HG03103 (cell line): ENCODE measurements at regions not wholly inside any gene's neighbourhood (a gene's known extent, or its start where the extent isn't known, plus 50 kb on each side); places are given as distances from the start of the nearest gene placed in this dataset.
"Not testable (repeated sequence)": the region's sequence is repeated elsewhere in the genome, so short reads cannot be mapped to it uniquely, and the experiment has no call there.

Experiments used
- ATAC-seq: cut with Tn5 transposase; IDR thresholded peaks from one replicate; pipeline ENCODE4 v1.9.1; 2021; ENCODE audit warnings: low read depth; ENCODE audit not compliant: unreplicated experiment

DNA sequence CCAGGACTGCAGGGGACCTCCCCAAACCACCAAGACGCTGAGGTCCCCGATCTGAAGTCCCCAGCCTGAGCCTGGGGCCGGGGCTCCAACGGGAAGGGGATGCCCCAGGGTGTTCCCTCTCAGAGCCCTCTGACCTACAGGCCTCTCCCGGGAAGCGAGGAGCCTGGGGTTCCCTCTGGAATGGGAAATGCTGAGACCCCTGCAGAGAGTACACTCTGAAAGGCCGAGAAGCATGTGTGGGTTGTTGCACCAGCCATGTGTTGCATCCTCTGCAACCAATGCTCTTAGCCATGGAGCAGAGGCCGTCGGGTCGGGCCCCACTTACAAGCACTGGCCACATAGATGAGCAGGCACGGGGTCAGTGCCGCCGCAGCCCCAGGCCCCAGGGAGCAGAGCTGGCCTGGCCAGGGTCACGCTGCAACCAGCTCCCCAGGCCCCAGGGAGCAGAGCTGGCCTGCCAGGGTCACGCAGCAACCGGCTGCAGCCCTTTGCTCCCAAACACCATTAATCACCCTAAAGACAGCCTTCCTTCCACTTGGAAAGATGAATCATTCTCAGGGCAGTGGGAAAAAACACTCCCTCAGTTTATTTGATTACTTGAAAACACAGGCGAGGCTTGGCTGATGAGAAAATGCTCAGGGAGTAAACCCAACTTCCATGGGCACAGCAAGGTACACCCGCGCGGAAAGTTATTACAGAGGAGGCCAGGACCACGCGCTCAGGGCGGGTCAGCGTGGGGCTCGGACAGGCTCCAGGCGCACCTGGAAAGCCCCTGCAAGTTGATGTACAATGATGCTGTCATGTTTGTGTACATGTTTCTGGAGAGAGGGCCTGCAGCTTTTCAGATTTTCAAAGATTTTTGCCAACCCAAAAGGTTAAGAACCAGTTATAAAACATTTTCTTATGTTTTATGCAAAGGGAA lies 78.0 kb upstream of the AFDN start:
- ATAC-seq: no peak

DNA sequence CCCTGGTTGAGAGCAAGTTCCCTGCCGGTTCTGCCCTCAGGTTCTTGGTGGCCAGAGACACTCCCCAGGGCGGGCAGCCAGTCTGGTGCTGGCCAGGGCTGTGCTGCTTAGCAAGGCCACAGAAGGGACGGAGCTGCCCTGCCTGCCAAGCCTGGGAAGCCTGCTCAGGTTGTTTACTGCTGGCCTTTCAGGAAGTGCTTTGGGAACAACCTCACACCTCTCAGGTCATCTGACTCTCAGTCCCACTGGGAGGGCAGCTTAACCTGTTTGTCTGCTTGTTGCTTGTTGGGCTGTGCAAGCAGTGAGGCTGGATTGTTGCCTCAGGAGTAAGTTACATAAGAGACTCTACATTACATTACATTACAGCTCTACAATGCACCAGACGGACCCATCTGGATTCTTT lies 75.8 kb upstream of the AFDN start:
- ATAC-seq: no peak

DNA sequence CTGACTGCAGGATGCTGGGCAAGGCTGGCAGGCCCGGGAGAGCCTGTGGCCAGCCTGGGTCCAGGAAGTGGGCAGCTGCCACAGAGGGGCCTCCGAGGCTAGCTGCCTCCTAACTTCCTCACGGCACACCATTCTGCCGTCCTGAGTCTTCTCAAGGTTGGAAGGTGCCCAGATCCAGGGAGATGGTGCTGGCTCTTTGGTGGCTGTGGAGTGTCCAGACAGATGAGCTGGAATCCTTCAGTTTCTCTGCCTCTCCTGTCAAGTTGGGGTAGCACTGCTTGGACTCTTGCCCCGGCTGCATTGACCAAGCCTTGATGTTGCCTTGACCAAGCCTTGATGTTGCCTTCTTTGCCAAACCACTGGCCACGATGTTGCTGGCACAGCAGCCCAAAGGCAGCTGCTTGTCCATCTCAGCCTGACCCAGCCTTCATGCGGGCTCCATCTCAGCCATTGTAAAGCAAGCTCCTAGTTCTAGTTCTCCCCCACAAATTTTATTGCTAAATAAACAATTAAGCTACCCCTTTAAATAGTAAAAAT lies 75.1 kb upstream of the AFDN start:
- ATAC-seq: no peak

DNA sequence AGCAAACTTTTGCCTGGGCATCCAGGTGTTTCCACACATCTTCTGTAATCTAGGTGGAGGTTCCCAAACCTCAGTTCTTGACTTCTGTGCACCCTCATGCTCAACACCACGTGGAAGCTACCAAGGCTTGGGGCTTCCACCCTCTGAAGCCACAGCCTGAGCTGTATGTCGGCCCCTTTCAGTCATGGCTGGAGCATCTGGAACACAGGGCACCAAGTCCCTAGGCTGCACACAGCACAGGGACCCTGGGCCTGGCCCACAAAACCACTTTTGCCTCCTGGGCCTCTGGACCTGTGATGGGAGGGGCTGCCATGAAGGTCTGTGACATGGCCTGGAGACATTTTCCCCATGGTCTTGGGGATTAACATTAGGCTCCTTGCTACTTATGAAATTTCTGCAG lies 73.4 kb upstream of the AFDN start:
- ATAC-seq: not testable (repeated sequence)

DNA sequence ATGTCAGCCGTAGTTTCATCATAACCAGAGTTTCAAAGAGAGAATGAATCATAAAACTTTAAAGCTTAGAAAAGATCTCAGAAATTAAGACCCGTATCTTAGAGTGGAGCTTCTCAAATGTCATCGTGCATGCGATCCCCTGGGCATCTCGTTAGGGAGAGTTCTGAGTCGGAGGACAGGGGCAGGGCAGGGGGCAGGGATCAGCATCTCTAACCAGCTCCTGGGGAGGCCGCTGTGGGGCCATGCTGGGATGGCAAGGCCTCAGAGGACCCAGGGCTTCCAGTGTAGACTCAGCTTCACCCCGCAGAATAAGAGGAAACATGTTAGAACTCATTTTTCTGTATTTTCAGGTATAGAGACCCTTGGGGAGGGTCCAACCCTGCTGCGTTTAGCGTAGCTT lies 72.0 kb upstream of the AFDN start:
- no peak for ATAC-seq

DNA sequence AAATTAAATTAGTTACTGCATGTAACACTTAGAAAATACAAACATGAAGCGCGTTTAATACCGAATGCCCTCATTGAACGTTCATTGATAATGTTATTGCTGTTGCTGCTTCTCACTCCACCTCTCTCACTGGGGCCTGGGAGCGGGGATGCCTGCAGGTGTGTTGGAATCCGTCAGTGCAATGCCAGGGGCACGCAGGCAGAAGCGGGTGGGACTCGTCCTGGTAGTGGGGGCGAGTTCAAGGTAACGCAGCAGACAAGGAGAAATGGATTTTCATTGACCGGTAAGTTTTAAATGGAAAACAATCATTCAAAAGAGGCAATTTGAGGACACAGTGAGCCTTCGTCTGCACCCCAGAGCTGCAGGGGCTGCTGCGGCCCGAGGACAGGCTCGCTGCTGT lies 71.2 kb upstream of the AFDN start:
- ATAC-seq: no peak

DNA sequence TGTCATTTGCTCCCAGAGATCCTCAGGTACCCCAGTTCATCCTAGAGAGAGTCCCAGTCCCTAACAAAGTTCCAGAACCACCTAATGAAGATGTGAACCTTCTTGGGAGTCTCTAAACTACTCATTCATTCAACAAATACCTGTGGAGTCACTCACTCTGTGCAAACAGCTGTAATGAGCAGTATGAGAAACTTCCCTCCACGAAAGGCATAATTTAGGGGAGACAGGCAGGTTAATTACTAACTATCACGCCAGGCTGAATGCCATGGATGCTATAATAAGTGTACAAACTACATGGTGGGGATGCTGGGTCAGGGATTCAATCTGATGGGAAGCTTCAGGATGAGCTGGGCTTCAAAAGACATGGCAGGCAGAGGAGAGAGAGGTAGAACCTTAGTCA lies 70.1 kb upstream of the AFDN start:
- no peak for ATAC-seq

DNA sequence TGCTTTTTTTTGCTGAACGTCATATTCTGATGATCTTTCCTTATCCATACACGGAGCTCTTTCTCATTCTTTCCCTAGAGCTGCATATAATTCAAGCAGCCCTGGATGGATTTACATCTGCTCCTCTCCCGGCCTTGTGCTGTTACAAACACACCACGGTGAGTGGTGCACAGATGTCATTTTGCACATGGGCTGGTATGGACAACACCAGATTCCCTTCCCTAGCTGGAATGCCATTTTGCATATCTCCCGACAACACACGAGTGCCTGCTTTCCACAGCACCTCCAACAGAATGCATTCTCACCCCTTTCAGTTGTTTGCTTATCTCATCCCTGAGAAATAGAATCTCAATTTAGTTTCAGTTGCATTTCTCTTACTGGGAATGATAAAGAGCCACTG lies 69.5 kb upstream of the AFDN start:
- ATAC-seq: no peak

DNA sequence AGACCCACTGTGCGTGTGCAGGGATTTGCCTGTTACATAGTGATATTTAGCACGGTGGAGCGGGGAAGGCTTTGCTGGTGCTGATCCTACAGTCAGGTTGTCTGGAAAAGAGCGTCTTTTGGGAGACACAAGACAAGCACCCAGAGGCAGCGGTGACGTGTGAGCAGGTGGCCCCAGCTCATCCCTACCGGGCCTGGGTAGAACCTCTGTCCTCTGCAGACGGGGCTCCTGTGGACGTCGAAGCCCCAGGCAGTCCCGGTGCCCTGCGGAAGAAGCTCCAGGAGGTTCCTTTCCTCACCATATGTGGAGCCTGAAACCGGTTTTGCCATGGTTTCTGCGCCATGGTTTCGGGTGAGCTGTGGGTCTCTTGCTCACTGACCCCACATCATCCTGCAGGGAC lies 68.9 kb upstream of the AFDN start:
- no peak for ATAC-seq

DNA sequence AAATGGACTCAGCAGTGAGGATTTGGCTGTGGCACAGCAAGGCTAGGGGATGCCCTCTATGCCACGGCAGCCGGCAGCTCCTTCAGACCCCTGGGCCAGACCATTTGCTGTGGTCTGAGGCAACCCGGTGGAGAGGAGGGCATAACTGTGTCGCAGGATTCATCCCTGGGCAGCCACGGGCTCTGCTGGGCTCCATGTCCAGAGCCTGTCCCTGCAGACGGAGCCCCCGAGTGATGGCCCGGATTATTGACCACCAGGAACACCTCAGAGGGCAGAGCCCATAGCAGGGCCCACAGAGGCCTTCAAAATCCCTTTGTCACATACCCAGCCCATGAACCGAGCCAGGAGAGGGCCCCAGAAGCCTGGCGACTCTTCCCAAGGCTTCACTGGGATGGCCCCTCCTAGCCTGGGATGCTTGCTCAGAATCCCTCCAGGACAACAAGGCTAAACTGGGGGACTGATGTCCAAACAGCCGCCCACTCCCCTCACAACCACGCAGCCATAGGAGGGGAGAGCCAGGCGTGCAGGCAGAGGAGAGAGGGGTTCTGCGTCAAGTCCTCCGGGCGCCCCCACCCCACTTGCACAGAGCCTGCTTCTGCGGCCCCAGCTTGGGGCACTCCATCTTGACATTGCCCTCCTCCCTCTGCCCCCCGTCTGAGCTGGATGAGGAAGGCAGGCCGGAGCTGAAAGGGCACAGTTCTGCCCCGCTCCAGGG lies 68.2 kb upstream of the AFDN start:
- no peak for ATAC-seq

DNA sequence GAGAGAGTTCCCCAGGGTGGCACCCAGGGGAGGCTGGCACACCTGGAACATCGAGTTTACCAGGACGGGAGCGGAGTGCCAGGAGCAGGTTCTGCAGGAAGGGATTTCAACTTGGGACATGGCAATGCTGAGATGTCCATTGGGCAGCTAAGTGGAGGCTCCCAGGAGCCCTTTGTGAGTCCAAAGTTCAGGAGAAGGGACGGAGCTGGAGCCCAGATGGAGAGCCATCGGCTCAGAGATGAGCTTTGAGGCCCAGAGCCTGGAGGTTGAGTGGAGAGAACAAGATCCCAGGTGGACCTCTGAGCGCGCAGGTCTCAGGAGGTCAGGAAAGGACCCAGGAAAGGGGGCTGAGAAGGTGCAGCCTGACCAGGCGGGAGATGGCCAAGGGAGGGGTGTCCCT lies 67.5 kb upstream of the AFDN start:
- ATAC-seq: no peak

DNA sequence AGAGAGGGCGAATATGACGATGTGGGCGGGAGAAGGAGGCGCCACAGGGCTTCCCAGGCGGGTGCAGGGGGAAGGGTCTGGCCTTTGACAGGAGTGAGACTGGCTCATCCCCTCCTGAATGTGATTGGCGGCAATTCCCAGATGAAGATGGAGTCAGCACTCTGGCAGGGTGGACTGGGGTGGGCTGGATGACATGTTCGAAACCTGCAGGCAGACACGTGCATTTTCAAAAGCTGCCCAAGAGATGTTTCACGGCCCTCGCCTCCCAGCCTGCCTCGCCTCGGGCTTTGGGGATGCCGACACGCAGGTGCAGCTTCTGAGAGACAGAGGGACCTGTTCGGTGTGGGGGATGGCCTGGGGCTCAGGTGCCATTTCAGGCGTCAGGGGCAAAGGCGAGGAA lies 66.8 kb upstream of the AFDN start:
- ATAC-seq: no peak

DNA sequence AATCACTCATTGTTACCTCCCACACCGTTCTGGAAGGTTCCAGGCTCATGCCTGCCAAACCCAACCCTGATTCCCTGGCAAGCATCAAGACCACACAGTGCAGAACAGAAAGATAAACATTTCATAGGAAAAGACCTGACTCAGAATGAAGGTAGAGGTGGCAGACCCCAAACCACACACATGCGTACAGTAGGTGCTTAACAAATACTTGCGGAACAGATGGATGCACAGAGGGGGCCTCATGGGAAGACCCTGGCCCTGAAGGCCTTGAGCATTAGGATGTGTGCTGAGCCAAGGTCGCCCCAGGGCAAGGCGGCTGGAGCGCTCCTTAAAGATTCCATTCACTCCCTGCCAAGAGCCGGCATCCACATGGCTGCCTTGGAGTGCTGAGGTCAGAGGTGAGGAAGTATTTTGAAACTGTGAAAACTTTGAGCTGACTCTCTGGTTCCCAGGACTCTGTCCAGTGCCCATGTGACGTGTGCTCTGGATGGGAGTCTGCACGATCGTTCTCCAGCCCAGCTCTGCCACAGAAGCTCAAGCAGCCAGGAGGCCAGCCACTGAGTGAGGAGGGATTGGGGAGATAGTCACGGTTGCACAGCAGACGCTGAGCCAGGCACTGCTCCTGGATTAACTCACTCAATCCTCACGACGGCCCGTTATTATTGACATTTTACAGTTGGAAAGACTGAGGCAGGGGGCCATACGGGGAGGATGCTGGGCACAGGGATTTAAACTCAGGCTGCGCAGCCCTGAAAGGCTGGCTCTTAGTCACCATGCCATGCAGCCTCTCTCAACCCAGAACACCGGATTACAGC lies 65.5 kb upstream of the AFDN start:
- ATAC-seq: no peak

DNA sequence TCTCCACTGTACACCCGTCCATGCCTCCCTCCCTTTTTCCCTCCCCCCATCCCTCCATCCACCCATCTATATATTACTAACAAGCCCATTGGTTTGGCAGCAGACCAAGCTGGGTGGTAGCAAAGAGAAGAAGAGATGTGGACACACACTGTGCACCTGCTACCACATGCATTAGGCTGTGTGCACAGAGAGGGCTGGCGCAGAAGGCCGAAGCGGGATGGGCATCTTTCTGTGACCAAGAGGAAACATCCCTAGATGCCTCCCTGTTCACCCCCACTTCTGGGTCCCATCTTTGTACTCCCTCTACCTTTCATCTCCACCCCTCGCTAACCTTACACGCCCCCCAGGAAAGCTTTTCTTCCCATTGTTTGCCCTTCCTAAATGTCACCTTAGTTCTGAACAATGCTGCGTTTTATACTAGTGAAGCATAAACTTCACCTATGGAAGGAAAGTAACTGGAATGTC lies 64.9 kb upstream of the AFDN start:
- no peak for ATAC-seq

DNA sequence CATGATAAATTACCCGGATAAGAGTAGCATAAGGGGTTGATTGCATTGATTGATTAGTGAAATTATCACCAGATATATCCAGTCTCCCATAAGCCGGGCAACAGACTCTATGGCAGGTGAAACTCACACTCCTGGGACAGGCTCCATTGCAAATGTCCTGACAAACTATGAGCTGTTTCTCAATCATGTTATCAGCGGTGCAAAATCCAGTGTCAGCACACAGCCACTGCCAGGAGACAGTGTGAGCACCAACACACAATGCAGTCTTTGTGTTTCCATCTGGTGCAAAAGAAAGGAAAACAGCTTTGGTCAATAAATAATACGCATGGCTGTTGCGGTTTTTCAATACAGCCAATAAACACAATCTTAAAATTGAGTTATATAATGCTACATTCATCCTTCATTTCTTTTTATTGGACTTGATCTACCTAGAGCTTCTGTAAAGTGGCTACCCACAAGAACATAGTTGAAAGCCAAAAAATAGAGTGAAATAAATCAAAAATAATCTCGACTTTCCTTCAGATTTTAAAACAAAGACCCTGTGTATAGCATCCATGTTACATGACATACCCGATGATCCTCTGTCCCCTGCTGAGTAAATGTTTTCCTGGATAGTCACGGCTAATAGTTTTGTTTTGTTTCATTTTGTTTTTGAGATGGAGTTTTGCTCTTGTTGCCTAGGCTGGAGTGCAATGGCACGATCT lies 64.3 kb upstream of the AFDN start:
- no peak for ATAC-seq

DNA sequence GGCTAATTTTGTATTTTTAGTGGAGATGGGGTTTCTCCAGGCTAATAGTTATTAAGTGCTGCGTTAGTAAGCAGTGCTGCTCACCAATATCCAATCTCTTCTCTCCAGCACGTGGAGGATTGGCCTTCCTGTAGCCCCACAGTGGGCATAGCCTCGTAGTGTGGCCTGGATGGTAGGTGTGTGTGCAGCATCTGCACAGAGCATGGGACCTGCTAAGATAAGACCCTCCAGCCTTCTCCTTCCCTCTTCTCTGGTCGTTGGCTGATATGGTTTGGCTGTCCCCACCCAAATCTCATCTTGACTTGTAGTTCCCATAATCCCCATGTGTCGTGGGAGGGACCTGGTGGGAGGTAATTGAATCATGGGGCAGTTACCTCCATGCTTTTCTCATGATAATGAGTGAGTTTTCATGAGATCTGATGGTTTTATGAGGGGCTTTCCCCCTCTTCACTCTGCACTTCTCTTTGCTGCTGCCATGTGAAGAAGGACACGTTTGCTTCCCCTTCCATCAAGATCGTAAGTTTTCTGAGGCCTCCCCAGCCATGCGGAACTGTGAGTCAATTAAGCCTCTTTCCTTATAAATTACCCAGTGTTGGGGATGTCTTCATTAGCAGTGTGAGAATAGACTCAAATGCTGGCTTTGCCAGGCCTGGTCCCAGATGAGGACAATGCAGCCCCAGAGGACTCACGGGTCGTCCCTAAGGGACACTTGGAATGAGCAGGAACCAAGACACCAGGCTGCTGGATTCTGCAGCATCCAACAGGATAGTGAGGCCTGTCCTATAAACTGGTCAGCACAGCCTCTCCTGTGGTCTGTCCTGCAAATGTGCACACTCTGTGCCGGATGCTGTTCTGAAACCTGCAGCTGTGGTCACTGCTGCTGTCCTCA lies 63.4 kb upstream of the AFDN start:
- ATAC-seq: no peak

DNA sequence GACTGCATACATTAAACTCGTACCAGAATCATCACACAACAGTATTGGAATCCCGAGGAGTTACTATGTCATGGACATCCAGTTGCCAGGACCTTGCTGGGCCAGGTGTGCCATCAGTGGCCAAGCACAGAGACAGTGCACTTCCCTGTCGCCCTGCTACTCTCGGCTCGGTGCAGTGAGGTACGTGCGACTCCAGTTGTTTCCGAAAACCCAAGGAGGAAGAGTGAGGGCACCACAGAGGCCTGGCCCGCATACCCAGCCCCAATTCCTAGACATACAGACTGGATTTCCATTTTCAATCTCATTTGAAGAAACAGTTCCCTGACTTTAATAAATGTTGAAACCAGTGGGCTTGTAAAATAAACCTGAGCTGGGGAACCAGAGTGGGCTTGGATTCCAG lies 62.5 kb upstream of the AFDN start:
- ATAC-seq: no peak

DNA sequence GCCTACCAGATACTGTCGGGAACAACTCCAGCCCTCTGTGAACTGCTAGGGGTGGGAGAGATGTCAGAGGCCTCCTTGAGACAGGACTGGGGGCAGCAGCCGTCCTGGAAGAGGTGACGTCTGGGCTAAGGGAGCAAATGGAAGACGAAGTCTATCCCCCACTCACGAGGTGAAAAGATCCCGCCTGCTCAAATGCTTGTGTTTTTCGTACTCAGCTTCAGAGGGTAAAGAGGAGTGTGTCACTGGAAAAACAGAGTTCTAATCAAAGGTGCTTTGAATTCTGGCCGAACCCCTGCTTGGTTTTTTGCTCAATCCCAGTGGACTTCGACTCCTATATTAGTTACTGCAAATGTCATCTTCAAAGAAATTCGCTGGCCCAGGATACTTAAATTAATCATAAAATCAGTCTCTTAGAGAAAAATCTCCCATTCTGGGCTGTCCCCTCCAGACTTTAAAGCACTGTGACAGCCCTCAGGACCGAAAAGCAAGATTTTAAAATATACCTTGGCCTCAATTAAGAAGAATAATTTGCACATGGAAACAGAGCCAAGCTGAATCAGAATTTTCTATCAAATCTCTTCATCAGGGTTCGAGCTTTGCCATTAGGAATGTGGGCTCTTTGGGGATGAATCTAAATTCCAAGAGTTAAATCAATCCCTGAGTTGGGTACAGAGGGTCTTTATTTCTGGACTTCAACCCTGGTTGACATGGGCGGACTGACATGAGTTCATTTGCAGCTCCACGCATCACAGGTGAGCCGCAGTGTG lies 61.8 kb upstream of the AFDN start:
- no peak for ATAC-seq
